T-helper 1 cell (primary cell): ENCODE measurements at regions not wholly inside any gene's neighbourhood (a gene's known extent, or its start where the extent isn't known, plus 50 kb on each side); places are given as distances from the start of the nearest gene placed in this dataset.

Experiments
- DNase-seq, 5 donors: peaks; one replicate each; pipeline ENCODE4 v3.0.0-alpha.2; 2012 to 2020

- DNase-seq = no peak
These were observed 376.6 kb upstream of the SLCO3A1 start for GRCh38 chr15:91476861-91477260.

GRCh38 chr15:91478717-91479191 is 374.8 kb upstream of the SLCO3A1 start:
- DNase-seq = no peak

GRCh38 chr15:91480426-91480825 is 373.1 kb upstream of the SLCO3A1 start:
- no peak for DNase-seq

GRCh38 chr15:91482799-91483198 is 370.7 kb upstream of the SLCO3A1 start:
- peak in 1 of 5 donors; percentile 50 for DNase-seq

GRCh38 chr15:91484141-91484540 is 369.4 kb upstream of the SLCO3A1 start:
- DNase-seq = no peak

- DNase-seq = no peak
These were observed 365.1 kb upstream of the SLCO3A1 start for GRCh38 chr15:91488452-91488851.

- DNase-seq = no peak
These were observed 363.3 kb upstream of the SLCO3A1 start for GRCh38 chr15:91490211-91490610.

GRCh38 chr15:91491101-91491950 is 362.2 kb upstream of the SLCO3A1 start:
- peak in 1 of 5 donors; percentile 26 for DNase-seq

- DNase-seq = no peak
These were observed 356.5 kb upstream of the SLCO3A1 start for GRCh38 chr15:91496754-91497691.

GRCh38 chr15:91498046-91498748 is 355.3 kb upstream of the SLCO3A1 start:
- DNase-seq = no peak

GRCh38 chr15:91498749-91499062 is 354.8 kb upstream of the SLCO3A1 start:
- DNase-seq = no peak

- no peak for DNase-seq
These were observed 353.6 kb upstream of the SLCO3A1 start for GRCh38 chr15:91499774-91500383.

- no peak for DNase-seq
These were observed 344.9 kb upstream of the SLCO3A1 start for GRCh38 chr15:91508633-91509032.

GRCh38 chr15:91514147-91514546 is 339.4 kb upstream of the SLCO3A1 start:
- DNase-seq = no peak

GRCh38 chr15:91515188-91515754 is 338.2 kb upstream of the SLCO3A1 start:
- DNase-seq = no peak

GRCh38 chr15:91516866-91517265 is 336.6 kb upstream of the SLCO3A1 start:
- DNase-seq = no peak

GRCh38 chr15:91517491-91518200 is 335.9 kb upstream of the SLCO3A1 start:
- DNase-seq = no peak

- no peak for DNase-seq
These were observed 332.7 kb upstream of the SLCO3A1 start for GRCh38 chr15:91520850-91521249.

GRCh38 chr15:91521548-91521947 is 332.0 kb upstream of the SLCO3A1 start:
- no peak for DNase-seq

GRCh38 chr15:91521996-91522395 is 331.5 kb upstream of the SLCO3A1 start:
- DNase-seq = no peak

GRCh38 chr15:91522605-91523332 is 330.7 kb upstream of the SLCO3A1 start:
- DNase-seq = peak in 2 of 5 donors; percentile 1 to 3
